ENCODE measurements at regions not wholly inside any gene's neighbourhood (a gene's known extent, or its start where the extent isn't known, plus 50 kb on each side); places are given as distances from the start of the nearest gene placed in this dataset.

DNA sequence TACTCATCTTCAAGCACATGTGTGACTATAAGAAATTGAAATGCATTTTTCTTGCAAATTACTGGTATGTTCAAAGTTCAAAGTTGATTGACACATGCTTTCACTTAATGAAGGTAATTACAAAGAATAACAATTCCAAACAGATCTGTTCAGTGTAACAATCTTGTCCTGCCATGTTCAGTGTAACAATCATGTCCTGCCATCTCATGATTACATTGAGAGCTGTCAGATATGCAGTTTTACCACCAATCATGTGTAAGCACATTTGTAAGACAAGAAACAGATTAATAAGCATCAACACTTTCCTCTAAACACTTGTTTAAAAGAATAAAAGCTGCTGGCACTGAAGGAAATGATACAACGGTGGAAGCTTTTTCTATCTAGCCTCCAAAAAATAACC, 80.3 kb upstream of the ZNF281 start (continued):
- TF ChIP-seq, protein P1, sequence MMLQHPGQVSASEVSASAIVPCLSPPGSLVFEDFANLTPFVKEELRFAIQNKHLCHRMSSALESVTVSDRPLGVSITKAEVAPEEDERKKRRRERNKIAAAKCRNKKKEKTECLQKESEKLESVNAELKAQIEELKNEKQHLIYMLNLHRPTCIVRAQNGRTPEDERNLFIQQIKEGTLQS (IDR thresholded peaks at IDR 0.05), result no peak
- no peak for TF ChIP-seq SP1 (IDR thresholded peaks at IDR 0.05; ENCODE audit: low read depth)

DNA sequence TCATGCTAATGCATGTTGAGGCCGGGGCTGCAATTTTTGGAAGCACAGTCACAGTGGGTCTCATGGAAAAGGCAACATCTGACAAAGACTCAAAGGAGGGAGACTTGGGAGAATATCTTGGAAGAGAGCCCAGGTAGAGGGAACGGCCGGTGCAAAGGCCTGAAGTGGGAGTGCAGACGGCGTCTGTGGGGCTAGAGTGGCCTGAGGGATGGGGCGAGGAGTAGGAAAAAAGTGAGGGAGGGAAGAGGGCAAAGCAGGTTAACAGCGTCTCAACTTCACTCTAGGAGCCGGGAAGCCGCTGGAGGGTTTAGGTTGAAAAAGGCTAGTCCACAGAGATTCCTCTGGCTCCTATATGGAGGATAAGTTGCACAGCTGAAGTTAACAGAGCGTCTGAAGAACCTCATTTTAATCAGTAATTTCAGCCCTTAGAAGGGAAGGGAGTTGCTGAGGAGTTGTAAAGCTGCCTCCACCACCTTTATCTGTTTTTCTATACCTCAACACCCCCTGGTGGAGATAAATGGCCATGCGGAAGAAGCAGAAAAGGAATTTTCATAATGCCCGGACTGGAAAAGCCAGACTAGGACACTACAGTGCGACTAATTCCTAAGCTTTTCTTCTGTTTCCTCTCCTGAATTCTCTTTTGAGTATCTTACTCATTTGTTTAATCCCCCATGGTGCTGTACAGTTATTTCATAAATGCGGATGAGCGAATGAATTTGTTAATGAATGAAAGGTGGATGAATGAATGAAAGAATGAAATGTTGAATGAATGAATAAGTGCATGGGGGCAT, 78.7 kb upstream of the ZNF281 start:
- POLR2A ChIA-PET, result no interaction called here
- no peak for TF ChIP-seq POLR2AphosphoS5 (IDR thresholded peaks at IDR 0.05; ENCODE audit: low read depth, low read length)
- TF ChIP-seq RAD21 (IDR thresholded peaks at IDR 0.05; ENCODE audit: low read depth), result peak; percentile 97
- peak; percentile 16; the same call in 1 of the 2 replicates for TF ChIP-seq ELF1 (IDR thresholded peaks at IDR 0.05; ENCODE audit: borderline replicate concordance, low read depth)
- no peak for TF ChIP-seq CEBPB (IDR thresholded peaks at IDR 0.05; ENCODE audit: low read depth)
- TF ChIP-seq, protein P2, sequence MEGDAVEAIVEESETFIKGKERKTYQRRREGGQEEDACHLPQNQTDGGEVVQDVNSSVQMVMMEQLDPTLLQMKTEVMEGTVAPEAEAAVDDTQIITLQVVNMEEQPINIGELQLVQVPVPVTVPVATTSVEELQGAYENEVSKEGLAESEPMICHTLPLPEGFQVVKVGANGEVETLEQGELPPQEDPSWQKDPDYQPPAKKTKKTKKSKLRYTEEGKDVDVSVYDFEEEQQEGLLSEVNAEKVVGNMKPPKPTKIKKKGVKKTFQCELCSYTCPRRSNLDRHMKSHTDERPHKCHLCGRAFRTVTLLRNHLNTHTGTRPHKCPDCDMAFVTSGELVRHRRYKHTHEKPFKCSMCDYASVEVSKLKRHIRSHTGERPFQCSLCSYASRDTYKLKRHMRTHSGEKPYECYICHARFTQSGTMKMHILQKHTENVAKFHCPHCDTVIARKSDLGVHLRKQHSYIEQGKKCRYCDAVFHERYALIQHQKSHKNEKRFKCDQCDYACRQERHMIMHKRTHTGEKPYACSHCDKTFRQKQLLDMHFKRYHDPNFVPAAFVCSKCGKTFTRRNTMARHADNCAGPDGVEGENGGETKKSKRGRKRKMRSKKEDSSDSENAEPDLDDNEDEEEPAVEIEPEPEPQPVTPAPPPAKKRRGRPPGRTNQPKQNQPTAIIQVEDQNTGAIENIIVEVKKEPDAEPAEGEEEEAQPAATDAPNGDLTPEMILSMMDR (IDR thresholded peaks at IDR 0.05 in 2 of 3, conservative IDR thresholded peaks at IDR 0.05 in 1 of 3; ENCODE audit: borderline replicate concordance in 1 of 3, insufficient read depth in 1 of 3, low read depth in 2 of 3, low read length in 2 of 3), result peak; percentile 77 to 93 (median 91)
- no peak overlapping the region; the same call in 1 of the 2 replicates for H3K9ac ChIP-seq (ENCODE audit: low read length)

More for the DNA sequence above, 78.7 kb upstream of the ZNF281 start:
- CTCF ChIA-PET, result interaction anchor here (0.8 to 5.2 kb wide), 9 partner anchors 11 to 1732 kb away, joined by 3 to 27 read pairs (median 3); no protein-coding TSS in a partner anchor
- intact Hi-C loops (cut with micrococcal nuclease), result loop anchor here (1.0 to 10.0 kb wide), 5 partner anchors 78 to 804 kb away; partner anchors contain the start of gene ZNF281
- BruUV-seq (replicated peaks), result no TSS peak
- RAD21 ChIA-PET (ENCODE audit: low non-redundant PET in 1 of 2, low total read pairs in 2 of 2, uncharacterized antibody in 2 of 2, unreplicated experiment in 2 of 2), result interaction anchor here in 1 of 2 experiments (0.8 kb wide), 1 partner anchor 208 kb away, joined by 4 read pairs; no protein-coding TSS in a partner anchor
- H3K79me2 ChIP-seq (ENCODE audit: insufficient read depth, low read length), result no peaks in the 10 kb centered on the region
- no peaks in the 10 kb centered on the region for H4K20me1 ChIP-seq (ENCODE audit: insufficient read depth)
- H3K27me3 ChIP-seq (ENCODE audit: insufficient read depth, low read length), result no peaks in the 10 kb centered on the region
- peaks cover 6 to 19% of the 10 kb centered on the region in 2 experiments; a peak in 3 of 4 replicates for H3K4me1 ChIP-seq (ENCODE audit: control insufficient read depth in 1 of 2, insufficient read depth in 2 of 2, low read length in 2 of 2)
- H3K4me2 ChIP-seq (ENCODE audit: low read length), result peak overlapping the region; percentile 64
- ATAC-seq (peak; percentile 83), DNase-seq (ENCODE audit: low read depth, low spot score) (peak; percentile 56)
- H3K9me3 ChIP-seq (ENCODE audit: control insufficient read depth in 1 of 2, insufficient read depth in 1 of 2, low read depth in 1 of 2, low read length in 2 of 2), result no peaks in the 10 kb centered on the region
- H2AFZ ChIP-seq (ENCODE audit: low read depth, low read length, poor library complexity, severe bottlenecking), result peak overlapping the region; percentile 100
- H3K9me2 ChIP-seq (ENCODE audit: insufficient read depth), result no peaks in the 10 kb centered on the region
- H3K4me3 ChIP-seq (replicated peaks in 1 of 2; ENCODE audit: low read depth in 1 of 2, low read length in 2 of 2), result no peak overlapping the region
- no peak overlapping the region for H3K27ac ChIP-seq (ENCODE audit: low read depth, low read length)
- no peaks in the 10 kb centered on the region for H3K36me3 ChIP-seq (ENCODE audit: control insufficient read depth in 1 of 2, insufficient read depth in 2 of 2, low read length in 2 of 2)

Measured in HCT116 (cell line).